ENCODE measurements at regions not wholly inside any gene's neighbourhood (a gene's known extent, or its start where the extent isn't known, plus 50 kb on each side); places are given as distances from the start of the nearest gene placed in this dataset.

DNA sequence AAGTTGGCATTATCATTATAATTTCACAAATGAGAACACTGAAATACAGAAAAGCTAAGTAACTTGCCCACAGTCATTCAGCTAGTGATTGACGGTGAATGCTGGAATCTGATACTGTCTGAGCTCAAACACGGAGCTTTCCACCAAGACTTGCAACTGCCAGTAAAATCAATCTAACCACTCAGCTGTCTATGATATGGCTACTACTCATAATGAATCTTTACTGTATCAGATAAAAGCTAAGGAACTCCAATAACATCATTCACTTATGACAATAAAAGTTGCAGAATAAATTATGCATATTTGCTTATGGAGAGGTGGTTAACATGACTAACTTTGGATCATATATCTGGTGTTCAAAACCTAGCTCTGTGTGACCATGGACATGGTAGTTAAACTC, 279.4 kb upstream of the NXPH2 start:
- TF ChIP-seq, protein P1, sequence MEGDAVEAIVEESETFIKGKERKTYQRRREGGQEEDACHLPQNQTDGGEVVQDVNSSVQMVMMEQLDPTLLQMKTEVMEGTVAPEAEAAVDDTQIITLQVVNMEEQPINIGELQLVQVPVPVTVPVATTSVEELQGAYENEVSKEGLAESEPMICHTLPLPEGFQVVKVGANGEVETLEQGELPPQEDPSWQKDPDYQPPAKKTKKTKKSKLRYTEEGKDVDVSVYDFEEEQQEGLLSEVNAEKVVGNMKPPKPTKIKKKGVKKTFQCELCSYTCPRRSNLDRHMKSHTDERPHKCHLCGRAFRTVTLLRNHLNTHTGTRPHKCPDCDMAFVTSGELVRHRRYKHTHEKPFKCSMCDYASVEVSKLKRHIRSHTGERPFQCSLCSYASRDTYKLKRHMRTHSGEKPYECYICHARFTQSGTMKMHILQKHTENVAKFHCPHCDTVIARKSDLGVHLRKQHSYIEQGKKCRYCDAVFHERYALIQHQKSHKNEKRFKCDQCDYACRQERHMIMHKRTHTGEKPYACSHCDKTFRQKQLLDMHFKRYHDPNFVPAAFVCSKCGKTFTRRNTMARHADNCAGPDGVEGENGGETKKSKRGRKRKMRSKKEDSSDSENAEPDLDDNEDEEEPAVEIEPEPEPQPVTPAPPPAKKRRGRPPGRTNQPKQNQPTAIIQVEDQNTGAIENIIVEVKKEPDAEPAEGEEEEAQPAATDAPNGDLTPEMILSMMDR (optimal IDR thresholded peaks at IDR 0.05 in 1 of 3, IDR thresholded peaks at IDR 0.05 in 1 of 3, conservative IDR thresholded peaks at IDR 0.05 in 1 of 3; ENCODE audit: extremely low read depth in 1 of 3, insufficient read depth in 2 of 3, low read length in 3 of 3): no peak
- no peak for TF ChIP-seq EZH2 (IDR thresholded peaks at IDR 0.05; ENCODE audit: low read length)
